Chondrocyte (in vitro differentiated cells): ENCODE measurements at regions not wholly inside any gene's neighbourhood (a gene's known extent, or its start where the extent isn't known, plus 50 kb on each side); places are given as distances from the start of the nearest gene placed in this dataset.

Experiments used
- DNase-seq: peaks from one replicate; pipeline ENCODE4 v3.0.0; 2021; ENCODE audit warnings: mixed read lengths, low spot score
- H3K27ac Mint-ChIP-seq: one replicate; pipeline ENCODE4 v1.8.0; 2021; ENCODE audit warnings: mild to moderate bottlenecking, moderate library complexity, mixed read lengths; ENCODE audit not compliant: unreplicated experiment
- H3K27me3 Mint-ChIP-seq: 2 replicates; pipeline ENCODE4 v1.8.0; 2021; ENCODE audit warnings: low read depth, mixed read lengths
- H3K36me3 Mint-ChIP-seq: 2 replicates; pipeline ENCODE4 v1.8.0; 2021; ENCODE audit warnings: low read depth, mixed read lengths
- H3K4me1 Mint-ChIP-seq: 2 replicates; pipeline ENCODE4 v1.8.0; 2021; ENCODE audit warnings: low read depth, mild to moderate bottlenecking, mixed read lengths
- H3K4me3 Mint-ChIP-seq: one replicate; pipeline ENCODE4 v1.8.0; 2021; ENCODE audit warnings: mild to moderate bottlenecking, moderate library complexity, mixed read lengths; ENCODE audit not compliant: unreplicated experiment
- H3K9me3 Mint-ChIP-seq: 2 replicates; pipeline ENCODE4 v1.8.0; 2021; ENCODE audit warnings: low read depth, mixed read lengths
- TF ChIP-seq, protein P1 (sequence below): fragments of 200-600 bp; sonication (generic); IDR thresholded peaks from 2 replicates; pipeline ENCODE4 v1.5.0; 2021; ENCODE audit warnings: antibody characterized with exemption, mild to moderate bottlenecking, moderate library complexity

DNA sequence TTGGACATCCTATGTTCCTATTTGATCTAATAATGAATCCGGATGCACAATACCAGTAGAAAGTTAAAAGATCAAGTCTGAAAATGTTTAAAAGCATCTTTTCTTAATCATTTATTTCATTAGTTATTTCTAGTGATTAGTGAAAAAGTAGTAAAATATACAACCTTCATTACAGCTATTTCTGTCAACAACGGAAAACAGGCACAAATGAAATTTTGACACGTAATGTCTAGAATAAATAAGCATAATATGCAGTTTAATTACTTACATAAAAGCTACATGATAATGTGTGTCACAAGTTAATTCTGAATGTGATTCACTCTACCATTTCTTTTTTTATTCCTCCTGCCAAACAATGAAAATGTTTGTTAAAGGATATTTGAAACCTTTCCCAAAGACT is 216.1 kb downstream of the MYCN start:
- H3K4me1 Mint-ChIP-seq, result no peaks in the 10 kb centered on the region
- no peak for DNase-seq
- TF ChIP-seq, protein P1, sequence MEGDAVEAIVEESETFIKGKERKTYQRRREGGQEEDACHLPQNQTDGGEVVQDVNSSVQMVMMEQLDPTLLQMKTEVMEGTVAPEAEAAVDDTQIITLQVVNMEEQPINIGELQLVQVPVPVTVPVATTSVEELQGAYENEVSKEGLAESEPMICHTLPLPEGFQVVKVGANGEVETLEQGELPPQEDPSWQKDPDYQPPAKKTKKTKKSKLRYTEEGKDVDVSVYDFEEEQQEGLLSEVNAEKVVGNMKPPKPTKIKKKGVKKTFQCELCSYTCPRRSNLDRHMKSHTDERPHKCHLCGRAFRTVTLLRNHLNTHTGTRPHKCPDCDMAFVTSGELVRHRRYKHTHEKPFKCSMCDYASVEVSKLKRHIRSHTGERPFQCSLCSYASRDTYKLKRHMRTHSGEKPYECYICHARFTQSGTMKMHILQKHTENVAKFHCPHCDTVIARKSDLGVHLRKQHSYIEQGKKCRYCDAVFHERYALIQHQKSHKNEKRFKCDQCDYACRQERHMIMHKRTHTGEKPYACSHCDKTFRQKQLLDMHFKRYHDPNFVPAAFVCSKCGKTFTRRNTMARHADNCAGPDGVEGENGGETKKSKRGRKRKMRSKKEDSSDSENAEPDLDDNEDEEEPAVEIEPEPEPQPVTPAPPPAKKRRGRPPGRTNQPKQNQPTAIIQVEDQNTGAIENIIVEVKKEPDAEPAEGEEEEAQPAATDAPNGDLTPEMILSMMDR, result no peak
- H3K4me3 Mint-ChIP-seq, result no peak overlapping the region
- no peaks in the 10 kb centered on the region for H3K9me3 Mint-ChIP-seq
- no peaks in the 10 kb centered on the region for H3K27me3 Mint-ChIP-seq
- no peak overlapping the region for H3K27ac Mint-ChIP-seq
- no peaks in the 10 kb centered on the region for H3K36me3 Mint-ChIP-seq

DNA sequence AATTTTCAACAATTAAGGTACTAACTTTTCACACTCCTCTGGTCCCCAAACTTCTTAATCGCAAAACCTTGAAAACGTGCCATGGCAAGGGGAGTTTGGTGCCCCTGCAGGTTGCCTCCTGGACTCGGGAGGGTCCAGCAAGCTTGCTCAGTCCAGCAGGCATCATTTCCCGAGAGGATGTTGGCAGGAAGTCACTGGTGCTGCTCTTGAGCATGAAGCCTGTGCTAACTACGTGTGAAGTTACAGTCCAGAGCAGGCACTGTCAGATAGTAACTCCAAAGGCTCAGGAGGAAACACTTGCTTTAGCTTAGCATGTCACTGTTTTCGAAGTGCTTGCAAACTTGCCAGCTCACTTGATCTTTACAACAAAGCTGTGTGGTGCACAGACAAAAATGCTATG is 215.4 kb downstream of the MYCN start:
- TF ChIP-seq, protein P1, result no peak
- Mint-ChIP-seq H3K4me1 (no peaks in the 10 kb centered on the region), H3K36me3 (no peaks in the 10 kb centered on the region), H3K9me3 (no peaks in the 10 kb centered on the region), H3K27ac (no peak overlapping the region), H3K4me3 (no peak overlapping the region), H3K27me3 (no peaks in the 10 kb centered on the region)
- DNase-seq, result no peak

DNA sequence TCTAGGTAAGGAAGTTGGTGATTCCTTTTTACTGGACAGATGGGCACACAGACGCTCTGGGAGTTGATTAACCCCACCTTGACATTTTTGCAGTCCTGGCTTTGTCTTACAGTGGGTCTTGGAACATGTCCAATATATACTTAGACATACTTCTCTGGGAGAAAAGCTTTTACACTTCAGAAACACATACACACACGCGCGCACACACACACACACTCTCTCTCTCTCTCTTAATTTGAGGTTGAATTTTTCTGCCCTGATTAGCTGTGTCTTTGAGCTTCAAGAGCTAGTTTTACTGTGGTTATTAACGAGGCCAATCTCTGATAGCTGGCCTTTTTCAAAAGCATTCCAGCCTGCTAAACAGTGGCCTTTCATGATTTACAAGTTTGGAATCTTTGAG is 215.0 kb downstream of the MYCN start:
- Mint-ChIP-seq H3K27ac (no peak overlapping the region), H3K4me3 (no peak overlapping the region), H3K36me3 (no peaks in the 10 kb centered on the region), H3K4me1 (no peaks in the 10 kb centered on the region), H3K9me3 (no peaks in the 10 kb centered on the region), H3K27me3 (no peaks in the 10 kb centered on the region)
- DNase-seq, result no peak
- TF ChIP-seq, protein P1, result no peak

DNA sequence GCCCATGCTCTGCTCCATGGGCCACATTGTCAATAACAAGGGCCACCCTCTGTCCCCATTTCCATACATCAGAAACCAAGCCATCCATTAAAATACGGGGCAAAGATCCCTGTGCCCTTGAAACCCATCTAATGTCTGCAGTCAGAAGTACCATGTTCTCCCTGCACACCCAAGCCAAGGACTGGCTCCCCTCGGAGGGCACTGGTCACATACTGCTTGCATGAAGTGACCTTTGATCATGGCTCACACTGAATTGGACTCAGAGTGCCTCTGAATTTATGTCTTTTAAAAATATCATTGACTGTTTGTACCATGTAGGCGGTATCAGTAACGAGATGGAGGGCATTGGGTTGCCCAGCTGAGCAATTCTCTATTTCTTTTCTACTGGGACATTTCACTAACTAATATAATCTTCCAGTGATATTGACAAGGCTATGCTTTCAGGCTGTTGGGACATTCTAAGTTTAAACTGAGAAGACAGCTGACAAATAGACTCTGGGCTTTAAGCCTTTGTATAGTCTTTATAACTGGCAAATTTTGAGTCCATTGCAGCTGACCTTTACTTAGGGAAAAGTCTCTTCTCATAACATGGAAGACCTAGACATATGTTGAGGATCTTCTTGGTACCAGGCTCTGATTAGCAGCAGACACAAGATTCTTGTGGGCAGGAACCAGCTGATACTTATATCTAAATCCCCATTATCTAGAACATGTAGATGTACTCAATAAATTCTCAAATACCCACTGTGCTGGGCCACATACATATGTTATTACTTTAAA is 214.3 kb downstream of the MYCN start:
- no peak for DNase-seq
- H3K4me3 Mint-ChIP-seq, result no peak overlapping the region
- H3K27me3 Mint-ChIP-seq, result no peaks in the 10 kb centered on the region
- no peaks in the 10 kb centered on the region for H3K9me3 Mint-ChIP-seq
- H3K27ac Mint-ChIP-seq, result no peak overlapping the region
- TF ChIP-seq, protein P1, result no peak
- no peaks in the 10 kb centered on the region for H3K36me3 Mint-ChIP-seq
- no peaks in the 10 kb centered on the region for H3K4me1 Mint-ChIP-seq

DNA sequence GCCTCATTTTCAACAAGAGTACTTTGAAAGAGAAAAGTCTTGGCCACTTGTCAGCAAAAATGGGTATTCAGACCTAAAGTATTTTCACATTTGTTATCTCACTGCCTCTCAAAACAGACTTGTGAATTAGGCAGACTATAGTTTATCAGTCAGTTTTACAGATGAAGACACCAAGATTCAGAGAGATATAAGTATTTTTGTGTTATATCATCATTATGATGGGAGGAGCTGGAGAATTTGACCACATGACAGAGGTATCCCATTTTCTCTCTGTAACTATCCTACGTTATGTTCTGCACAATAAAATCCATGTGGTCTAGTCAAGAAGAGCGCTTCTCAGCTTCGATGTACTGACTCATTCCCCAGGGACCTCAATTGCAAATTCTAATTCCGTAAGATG is 213.7 kb downstream of the MYCN start:
- H3K27ac Mint-ChIP-seq, result no peak overlapping the region
- DNase-seq, result no peak
- H3K9me3 Mint-ChIP-seq, result no peaks in the 10 kb centered on the region
- no peaks in the 10 kb centered on the region for H3K36me3 Mint-ChIP-seq
- TF ChIP-seq, protein P1, result no peak
- H3K4me3 Mint-ChIP-seq, result no peak overlapping the region
- H3K27me3 Mint-ChIP-seq, result no peaks in the 10 kb centered on the region
- no peaks in the 10 kb centered on the region for H3K4me1 Mint-ChIP-seq
